NCI-H82 treated with DMSO at 0.1 percent for 48 hours (cell line): ENCODE measurements at regions not wholly inside any gene's neighbourhood (a gene's known extent, or its start where the extent isn't known, plus 50 kb on each side); places are given as distances from the start of the nearest gene placed in this dataset.

Experiments
- DNase-seq: peaks from one replicate; lab custom pipeline; 2025; ENCODE audit not compliant: unreplicated experiment; lab: John Stamatoyannopoulos, UW

DNA sequence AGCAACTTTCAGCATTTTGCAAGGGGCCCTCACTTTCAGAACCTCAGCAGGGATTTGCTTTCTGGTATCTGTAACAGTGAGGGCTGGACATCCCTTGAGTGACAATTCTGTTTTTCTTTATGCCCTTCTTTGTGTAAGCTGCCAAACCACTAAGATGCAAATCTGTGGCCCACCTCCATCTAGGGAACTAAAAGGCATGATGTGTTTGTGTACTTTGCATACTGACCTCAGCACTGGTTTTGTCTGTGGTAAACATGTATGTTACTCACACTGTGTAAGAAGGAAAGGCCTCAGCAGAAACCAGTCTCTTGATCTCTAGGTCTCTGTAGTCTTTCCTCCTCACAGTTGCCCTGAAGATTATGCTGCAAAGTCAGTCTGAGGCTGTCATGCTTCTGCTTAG is 396.6 kb upstream of the DYNLRB2 start:
- DNase-seq, result no peak

DNA sequence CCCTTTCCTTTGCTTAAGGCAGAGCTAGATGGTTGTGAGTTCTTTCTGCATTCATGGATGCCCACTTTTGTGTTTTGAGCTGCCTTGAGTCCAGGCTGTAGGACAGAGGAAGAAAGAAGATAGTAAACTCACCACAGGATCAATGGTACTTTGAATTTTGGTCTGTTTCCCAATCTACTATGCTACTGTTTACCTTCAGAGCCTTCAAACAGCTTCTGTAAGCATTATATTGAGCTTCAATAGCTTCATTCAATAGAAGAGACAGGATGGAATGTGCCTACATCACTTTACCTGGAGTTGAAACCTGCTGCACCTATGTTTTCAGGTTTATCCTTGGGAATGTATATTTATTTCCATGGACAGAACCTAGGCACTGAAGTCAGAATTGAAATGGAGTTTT is 397.9 kb upstream of the DYNLRB2 start:
- no peak for DNase-seq

DNA sequence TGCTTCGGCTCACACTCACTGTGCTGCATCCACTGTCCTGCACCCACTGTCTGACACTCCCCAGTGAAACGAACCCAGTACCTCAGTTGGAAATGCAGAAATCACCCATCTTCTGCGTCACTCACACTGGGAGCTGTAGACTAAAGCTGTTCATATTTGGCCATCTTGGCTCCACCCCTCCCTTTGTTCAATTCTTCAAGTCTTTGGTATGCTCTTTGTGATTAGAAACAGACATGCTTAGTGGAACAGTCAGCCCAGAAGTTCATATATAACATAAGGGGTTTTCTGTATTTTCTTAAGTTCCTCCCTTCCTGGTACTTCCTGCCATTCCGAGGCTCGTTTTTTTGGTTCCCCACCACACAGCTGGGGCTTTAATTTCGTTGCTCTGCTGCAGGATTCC is 398.5 kb upstream of the DYNLRB2 start:
- DNase-seq, result no peak

DNA sequence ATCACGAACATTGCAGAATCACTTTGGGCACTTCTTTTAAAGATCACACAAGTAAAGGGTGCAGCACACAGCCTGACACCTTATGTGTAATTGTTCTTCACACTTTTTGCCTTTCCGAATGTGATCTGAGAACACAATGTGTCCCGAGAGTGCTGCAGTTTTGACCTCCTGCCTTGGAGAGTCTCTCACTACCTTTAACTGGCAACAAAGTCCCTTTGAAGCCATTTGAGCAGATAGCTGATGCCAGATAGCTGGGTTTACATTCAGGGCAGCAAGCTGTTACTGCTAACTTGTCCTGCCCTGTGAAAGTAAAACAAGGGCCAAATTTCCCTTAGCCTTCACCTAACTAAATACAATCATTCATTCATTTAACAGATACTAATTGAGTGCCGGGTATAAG is 411.0 kb upstream of the DYNLRB2 start:
- DNase-seq, result no peak

DNA sequence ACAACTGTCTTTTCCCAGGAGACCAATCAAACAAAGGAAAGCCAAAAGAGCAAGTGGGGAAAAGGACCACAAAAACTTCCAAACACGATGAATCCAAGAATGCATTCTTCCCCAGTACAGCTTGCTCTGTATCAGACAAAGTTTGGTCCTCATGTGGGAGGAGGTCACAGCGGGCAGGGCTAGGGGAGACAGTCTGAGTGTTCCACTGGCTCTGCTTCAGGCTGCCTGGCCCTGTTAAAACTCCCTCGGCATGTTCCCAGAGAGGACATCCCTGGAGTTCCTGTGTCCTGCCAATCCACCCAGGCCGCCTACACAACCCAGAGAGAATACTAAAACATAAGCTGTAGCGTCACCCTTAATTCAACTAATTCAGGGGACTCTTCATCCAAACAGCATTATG is 415.1 kb upstream of the DYNLRB2 start:
- no peak for DNase-seq

DNA sequence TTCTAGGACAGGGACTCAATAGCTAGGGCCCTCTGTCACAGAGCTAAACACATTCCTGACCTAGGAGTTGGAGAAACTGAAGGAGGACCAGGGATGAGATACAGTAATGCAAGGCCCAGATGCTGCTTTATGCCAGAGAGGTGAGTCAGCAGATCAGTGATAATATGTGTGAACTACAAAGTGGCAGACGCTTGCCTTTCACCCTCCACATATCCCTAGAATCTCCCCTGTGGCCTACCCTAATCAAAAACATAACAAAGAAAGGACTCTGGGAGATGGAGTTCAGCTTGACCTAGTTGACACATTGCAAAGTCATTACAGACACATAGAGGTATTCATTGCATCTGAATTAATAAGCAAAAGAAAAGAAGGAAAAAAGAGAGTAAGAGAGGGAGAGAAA is 417.6 kb upstream of the DYNLRB2 start:
- DNase-seq, result no peak

DNA sequence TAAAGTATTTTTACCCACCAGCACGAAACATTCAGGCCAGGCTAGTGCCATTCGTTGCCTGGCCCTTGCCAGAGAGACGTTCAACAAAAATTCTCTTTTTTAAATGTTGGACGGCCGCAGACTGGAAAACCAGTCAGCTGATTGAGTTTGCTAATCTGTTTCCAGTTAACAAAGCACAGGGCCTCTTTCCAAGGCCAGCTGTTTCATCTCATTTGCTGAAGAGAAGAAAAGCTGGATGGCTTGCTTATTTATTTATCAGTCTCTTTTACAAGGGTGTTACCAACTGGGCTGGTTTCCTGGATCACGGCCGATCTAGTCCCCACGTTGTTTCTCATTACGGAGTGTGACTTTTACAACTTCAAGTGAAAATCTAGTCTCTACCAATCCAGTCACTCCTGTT is 418.7 kb upstream of the DYNLRB2 start:
- DNase-seq, result no peak

DNA sequence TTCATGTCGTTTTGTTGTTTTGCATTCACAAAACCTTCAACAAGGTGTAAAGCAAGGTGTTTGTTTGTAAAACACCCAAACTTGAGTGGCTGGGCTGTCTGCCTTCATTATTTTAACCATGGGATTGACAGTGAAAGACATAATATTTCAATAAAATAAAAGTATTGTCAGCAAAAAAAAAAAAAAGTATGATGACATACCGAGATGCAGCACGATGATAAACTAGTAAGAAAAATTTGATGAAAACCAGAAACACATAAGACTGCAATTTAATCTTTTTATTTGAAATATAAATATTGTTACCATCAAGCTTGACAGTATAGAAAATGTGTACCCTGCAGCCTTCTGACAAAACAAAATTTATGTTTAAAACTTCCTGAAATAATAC is 419.3 kb upstream of the DYNLRB2 start:
- no peak for DNase-seq

DNA sequence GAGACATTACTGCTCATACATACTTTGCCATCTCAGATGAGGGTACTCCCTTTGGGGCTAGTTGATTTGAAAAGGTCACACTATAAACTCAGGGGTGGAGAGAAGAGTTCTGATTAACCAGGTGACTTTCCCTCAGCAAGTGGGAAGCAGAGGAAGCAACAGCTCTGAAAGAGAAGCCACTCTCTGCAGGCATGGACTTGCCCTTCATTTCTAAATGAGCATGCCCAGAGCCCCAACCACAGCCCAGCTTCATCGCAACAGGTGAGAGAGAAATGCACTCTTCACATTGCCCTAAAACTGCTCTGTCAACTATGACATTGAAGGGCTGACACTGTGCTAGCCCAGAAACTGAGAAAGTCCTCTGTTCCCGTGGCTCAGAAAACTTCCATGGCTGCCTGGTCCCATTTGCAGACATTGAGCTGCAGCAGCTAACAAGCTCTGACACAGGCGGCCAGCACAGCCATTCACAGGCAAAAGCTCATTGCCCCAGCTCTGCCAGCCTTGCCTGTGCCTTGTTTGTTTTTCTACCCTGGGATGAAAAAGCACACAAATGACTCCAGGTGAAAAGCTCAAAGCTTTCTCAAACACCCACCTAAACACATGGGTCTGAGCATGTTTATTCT is 419.8 kb upstream of the DYNLRB2 start:
- no peak for DNase-seq

DNA sequence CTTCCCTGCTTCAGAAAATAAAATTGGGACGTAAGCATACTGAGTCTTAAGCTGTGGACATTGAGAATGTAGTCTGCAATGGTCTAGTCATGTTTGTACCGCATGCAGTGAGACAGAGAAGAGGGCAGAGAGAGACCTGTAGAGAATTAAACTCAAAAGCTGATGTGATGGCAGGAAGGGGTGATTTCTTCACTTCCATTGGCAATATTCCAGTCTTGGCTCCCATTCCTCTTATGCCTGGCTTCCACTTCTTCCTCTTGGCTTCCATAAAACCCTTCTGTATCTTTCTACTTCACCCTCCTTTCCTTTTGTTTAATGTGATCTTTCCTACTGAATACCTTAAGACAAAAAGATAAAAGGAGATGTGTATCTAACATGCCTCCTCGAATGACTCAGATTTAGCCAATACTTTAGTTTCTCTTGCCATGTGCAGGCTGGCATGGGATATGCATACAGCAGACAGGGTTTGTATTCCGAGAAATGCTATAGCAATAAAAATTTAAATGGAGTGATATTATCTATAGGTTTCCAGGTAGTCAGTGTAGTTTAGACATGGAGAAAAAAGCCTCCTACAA is 423.1 kb upstream of the DYNLRB2 start:
- no peak for DNase-seq

DNA sequence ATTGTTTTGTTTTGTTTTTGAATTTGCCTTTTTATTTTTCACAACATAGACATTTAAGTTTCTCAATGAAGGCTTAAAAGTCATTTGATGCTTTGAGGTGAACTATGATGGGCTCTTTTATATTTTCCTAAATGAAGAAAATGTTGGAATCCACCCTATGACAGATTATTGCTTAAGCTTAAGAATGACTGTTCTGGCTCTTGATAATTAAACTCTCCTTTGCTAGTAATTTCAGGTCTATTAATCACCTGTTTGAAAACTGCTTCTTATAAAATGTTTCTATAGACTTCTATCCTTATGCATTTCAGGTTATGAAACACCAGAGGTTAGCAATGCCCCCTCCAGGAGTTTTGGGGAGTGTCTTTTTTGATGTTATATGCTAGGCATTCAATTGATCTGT is 424.1 kb upstream of the DYNLRB2 start:
- DNase-seq, result no peak

DNA sequence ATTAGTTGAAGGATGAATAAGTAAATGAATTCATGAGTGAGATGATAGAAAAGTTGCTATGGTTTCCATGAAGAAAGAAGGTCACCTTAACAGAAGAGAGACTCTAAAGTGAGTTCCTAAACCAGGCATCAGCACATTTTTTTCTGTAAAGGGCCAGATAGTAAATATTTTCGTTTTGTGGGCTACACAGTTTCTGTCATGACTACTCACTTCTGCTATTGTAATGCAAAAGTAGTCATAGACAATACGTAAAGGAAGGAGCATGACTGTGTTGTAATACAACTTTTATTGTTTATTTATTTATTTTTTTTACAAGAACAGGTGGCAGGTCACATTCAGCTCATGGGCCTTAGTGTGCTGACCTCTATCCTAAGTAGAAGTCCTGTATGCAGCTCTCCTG is 426.1 kb upstream of the DYNLRB2 start:
- DNase-seq, result no peak

DNA sequence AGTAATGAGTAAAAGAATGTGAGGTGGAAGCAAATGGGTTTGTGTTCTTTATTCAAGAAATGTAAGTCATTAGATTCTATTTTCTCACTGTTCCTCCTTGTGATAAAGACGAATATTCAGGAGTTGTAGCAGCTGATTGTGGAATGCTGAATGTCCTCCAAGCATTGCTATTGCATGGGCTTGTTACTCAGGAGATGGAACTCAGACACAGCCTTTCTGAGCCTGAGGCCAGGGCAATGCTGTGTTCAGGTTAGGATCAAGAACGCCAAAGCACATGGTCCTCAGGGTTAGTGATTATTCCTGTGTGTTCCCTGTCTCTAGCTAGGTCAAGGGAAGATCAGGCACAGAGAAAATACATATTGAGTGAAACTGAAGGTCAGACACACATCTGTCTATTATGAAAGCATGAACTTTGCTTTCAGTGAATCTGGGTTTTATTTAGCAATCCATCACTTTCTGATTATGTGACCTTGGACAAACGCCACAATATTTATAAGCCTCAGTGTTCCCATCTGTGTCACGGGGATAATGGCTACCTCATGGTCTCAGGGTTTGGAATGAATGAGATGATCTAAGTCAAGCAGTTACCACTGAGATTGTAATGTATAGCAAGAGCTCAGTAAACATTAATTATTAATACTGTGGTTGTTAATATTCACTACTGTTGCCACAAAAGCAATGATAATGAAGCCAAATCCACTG is 426.8 kb upstream of the DYNLRB2 start:
- DNase-seq, result no peak

DNA sequence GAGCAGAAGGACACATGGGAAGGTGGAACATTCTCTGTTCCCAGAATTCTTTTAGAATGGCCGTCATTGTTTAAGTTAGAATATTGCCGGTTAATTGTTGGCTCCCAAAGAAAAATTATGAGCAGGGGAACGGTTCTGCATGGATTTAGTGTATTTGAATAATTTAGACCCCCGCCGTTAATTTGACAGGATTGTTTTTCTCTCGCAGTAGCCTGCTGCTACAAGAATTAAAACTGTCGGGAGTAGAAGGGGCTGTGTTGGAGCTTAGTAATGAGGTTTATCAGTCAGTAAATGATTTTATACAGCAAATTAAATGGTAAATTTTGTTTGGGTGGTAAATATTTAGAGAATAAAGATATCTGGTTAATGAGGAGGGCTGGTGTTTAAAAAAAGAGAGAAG is 431.2 kb upstream of the DYNLRB2 start:
- DNase-seq, result no peak

DNA sequence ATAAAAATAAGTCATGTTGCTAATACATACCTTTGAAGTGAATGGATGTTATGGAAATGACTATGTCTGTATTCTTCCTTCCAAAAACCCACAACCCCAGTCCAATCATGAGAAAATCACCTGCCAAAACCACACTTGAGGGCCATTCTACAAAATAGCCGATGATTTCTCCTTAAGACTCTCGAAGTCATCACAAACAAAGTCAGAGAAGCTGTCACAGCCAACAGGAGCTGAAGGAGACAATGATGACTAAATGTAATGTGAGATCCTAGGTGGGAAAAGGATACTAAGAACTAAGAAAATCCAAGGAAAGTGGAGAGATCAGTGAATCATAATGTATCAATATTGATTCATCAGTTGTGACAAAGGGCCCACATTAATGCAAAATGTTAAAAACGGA is 432.9 kb upstream of the DYNLRB2 start:
- DNase-seq, result no peak

DNA sequence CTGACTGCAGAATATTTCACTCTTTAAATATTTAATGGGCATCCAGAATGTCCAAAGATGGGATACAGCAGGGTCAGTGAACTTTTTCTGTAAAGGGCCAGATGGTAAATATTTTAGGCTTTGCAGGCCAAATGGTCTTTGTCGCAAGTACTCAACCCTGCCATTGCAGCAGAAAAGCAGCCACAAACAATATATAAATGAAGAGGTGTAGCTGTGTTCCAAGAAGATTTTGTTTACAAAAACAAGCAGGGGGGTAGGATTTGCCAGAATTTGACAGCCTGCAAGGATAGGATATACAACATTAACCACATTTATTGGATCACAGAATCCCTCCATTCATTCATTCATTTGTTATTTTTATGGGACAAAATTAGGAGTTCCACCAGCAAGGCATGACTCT is 435.0 kb upstream of the DYNLRB2 start:
- DNase-seq, result no peak

DNA sequence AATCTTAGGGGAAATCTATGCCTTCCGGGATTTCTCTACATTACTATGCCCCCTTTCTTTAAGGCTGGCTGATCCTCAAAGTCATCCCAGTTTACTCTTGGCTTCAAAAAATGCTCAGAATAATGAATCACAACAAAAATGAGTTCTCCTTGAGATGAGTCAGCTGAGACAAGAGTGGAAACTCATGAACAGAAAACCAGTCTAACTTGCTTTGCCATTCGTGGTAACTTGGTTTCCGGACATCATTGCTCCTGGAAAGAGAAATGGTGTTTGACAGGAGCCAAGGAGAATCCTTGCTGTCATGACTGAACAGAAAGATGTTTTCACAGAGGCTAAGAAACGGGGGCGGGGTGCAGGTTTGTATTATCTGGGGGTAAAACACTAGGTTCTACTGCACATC is 435.6 kb upstream of the DYNLRB2 start:
- no peak for DNase-seq

DNA sequence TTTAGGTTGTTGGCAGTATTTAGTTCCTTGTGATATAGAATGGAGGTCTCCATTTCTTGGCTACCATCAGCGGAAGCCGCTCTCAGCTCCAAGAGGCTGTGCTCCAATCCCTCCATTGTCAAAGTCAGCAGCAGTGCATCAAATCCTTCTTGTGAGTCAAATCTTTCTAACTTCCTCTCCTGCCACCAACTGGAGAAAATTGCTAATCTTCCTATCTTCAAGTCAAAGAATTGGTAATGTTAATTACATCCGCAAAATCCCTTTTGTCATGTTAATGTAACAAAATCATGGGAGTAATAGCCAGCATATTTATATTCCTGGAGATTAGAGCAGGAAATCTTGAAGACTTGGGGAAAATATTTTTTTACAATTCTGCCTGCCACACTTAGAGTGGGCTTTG is 436.4 kb upstream of the DYNLRB2 start:
- no peak for DNase-seq

DNA sequence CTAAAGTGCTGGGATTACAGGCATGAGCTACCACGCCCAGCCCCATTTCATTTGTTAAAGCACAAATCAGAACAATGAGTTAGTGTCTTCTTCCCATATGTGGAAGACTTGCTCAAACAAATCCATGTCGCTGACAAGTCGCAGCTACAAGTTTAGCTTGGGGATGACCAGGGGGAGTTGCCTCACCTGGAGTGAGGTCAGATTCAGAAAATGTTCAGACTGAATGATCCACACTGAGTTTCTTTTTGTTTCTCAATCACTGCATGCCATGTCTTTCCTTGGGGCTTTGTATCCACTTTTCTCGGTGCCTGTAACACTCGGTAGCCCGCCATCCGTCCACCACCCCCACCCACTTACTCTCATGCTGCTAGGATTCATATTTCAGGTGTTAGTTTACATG is 437.3 kb upstream of the DYNLRB2 start:
- DNase-seq, result no peak

DNA sequence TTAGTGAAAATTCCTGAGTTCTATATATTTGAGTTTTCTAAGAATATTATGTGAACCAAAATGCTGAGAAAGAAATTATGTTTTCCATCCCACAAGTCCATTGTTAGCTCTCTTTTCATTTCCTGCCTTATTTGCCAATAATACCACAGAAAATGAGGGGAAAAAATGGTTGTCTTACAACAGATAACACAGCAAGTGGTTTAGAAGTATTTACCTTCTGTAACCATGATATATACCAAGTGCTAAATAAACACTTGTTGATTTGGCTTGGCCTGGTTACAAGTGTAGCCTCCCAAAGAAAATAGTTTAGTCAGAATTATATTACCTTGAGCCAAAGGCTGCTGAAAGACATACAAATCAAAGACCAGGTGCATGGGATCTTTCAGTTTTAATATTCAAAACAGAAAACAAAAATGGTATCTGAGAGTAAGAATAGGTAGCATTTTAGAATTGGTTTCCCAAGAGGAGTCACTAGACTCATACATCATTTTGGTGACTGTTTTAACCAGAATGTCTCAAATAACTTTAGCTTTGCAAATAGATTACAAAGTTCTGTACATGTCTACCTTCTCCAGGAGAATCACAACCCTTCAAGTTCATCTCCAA is 439.8 kb upstream of the DYNLRB2 start:
- no peak for DNase-seq

DNA sequence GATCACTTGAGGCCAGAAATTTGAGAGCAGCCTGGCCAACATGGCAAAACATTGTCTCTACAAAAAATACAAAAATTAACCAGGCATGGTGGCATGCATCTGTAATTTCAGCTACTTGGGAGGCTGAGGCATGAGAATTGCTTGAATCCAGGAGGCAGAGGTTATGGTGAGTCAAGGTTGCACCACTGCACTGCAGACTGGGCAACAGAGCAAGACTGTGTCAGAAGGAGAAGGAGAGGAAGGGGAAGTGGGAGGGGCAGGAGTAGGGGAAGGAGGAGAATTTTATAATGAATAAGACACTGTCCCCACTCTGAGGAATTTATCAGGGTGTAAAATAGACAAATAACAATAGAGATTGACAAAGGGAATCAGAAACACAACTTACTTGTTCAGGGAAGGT is 440.6 kb upstream of the DYNLRB2 start:
- no peak for DNase-seq

DNA sequence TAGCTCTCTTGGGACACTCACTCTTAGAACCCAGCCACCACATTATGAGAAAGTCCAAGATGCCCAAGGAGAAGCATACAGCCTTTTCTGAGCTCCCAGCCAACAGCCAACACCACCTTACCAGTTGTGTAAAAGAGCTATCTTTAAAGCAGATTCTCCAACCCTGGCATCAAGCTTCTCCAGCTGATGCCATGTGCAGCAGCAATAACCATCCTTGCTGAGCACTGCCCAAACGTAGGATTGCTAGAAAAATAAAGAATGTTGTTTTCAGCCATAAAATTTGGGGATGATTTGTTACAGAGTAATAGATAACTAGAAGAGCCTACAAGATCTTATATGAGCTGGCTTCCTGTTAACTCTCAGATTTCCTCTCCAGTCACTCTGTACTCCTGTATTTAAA is 443.7 kb upstream of the DYNLRB2 start:
- DNase-seq, result no peak
